DMS53 (cell line): ENCODE measurements at regions not wholly inside any gene's neighbourhood (a gene's known extent, or its start where the extent isn't known, plus 50 kb on each side); places are given as distances from the start of the nearest gene placed in this dataset.
"Not testable (repeated sequence)": the region's sequence is repeated elsewhere in the genome, so short reads cannot be mapped to it uniquely, and the experiment has no call there.

Experiments
- DNase-seq: peaks from one replicate; lab custom pipeline; 2025; lab: John Stamatoyannopoulos, UW

DNA sequence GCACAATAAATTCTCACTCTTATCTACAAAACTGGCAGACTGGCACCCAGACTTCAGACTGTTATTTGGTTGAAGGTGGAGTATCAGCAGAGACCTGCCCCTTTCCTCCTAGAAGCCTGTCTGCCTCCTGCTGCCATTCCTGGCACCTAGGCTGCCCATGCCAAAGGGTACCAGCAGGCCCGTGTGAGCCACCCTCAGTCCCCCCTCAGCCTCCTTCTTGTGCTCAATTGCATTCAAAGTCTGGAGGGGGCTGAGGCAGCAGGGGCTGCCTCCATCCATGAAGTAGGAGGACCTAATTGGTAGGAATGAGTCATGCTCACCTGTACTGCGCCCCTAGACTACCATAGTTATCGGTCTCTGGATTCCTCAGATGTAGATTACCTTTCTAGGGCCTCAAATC is 440.9 kb upstream of the GRM3 start:
- no peak for DNase-seq

DNA sequence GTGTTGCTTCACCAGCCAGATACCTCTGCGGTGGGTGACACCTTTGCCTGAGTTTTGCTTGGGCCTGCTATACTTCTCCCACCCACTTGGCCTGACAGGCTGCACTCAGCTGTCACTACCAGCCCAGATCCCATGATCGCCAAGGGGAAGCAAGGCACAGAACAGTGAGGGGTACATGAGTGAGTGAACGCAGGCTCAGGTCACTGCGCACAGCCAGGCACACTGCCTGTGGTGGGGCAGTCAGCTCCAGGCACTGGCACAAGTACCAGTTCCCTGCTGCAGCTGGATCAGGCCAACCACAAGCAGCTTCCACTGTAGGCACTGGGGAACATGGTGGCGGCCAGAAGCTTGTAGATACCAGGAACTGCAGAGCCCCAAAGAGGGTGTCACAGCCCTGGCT is 441.9 kb upstream of the GRM3 start:
- DNase-seq: no peak

DNA sequence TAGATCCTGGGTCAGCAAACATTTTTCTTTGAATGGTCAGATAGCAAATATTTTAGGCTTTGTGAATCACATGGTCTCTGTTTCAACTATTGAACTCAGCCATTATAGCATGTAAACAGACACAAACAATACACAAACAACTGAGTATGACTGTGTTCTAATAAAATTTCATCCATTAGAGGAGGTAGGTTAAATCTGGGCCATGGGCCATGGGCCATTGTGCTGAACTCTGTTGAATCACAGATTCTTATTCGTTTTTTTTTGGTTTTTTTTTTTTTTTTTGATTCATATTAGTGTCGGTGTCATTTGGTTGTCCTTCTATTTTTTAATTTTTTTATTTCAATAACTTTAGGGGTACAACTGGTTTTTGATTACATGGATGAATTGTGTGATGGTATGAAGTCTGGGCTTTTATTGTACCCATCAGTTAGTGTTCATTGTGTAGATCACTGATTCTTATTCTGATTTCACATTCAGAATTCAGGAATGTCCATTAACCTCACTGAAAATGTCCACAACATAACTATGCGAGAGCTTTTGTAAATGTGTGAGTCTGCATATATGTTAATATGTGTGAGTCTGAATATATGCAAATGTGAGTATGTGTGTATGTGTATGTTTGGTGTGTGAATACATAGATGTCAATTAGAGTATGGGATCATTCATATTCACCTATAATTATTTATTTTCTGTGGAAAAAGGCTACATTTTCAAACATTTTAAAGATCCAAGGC is 443.7 kb upstream of the GRM3 start:
- DNase-seq: no peak

DNA sequence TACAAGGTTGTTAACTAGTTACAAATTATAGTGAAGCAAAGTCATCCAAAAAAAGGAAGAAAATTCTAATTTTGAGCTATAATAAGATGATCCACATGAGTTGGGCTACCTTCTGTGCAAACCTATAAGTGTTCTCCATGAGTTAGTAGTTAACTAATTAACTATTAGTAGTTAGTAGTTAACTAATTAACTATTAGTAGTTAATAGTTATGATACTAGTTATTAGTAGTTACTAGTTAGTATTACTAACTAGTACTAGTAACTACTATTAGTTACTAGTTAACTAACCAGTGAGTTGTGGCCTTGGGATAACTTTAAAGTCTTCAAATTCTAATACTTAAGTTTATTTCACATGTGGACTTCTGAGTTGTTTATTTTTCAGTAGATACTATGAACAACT is 453.4 kb upstream of the GRM3 start:
- DNase-seq: no peak

DNA sequence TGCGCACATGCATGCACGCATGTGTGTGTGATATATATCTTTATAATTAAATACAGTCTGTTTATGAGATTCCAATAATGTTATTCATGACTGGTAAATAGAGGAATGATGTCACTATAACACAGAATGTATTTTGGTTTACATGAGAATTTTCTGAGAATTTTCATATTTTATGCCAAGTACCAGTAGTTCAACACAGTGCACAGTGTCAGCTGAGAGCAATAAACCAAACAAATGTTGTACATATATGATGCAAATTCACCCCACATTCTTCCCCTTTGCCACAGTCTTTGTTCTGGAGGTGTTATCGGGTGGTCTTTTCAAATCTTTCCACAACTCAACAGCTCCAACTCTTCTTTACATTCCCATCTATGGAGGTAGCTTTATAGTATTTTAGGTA is 462.2 kb upstream of the GRM3 start:
- no peak for DNase-seq

DNA sequence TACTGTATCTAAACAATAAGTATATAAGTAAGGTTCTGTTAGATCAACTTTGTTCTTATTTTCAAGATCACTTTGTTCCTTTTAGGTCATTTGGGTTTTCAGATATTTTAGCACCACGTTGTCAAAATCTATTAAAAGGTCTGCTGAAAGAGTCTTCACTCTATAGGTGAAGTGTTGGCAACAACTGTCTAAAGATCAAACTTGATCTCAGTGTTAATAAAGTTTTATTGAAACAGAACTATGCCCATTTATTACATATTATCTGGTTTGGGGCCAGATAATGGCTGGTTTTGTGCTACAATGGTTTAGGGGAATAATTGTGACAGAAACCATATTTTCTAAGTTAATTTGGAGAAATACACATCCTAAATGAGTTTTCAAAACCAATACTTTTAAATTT is 478.9 kb upstream of the GRM3 start:
- no peak for DNase-seq

DNA sequence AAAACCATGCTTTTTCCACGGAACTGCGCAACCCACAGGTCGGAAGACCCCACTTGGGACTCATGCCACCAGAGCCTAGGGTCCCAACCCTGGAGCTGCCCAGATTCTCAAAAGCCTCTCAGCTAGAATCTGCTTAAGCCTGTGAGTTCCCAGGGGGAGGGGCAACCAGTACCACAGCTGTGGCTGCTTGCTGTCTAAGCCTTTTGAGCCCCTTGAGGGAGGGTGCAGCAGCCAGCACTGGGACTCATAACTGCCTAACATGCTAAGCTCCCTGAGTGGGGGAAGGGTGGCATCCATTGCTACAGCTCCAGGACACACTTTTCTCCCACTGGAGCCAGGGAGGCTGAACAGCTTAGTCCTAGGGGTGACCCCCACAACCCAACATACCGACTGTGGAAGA is 485.6 kb upstream of the GRM3 start:
- no peak for DNase-seq

DNA sequence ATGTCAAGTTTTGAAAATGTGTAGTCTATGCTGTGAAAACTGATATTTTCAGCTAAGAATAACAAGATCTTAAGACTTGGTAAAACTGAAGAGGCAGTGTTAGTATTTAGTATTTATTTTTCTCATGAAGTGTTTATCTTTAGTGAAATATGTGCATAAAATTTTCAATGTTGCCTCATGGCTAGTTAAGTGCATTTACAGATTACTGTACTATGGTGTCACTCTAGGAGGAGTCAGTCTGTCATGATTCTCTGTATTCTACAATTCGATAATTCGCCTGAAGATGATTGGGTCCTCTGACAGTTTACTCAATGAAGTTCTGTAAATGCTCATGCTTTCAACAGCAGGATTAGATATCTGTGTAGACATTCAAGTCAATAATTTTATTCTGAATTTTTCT is 488.1 kb upstream of the GRM3 start:
- DNase-seq: peak; percentile 20

DNA sequence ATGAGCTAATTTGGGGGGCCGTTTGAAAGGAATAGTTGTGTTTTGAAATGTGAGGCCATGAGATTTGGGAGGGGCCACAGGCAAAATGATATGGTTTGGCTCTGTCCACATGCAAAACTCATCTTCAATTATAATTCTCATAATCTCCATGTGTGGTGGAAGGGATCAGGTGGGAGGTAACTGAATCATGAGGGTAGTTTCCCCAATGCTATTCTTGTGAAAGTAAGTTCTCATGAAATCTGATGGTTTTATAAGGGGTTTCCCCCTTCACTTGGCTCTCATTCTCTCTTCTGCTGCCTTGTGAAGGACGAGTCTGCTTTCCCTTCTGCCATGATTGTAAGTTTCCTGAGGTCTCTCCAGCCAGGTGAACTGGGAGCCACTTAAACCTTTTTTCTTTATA is 490.8 kb upstream of the GRM3 start:
- DNase-seq: no peak

DNA sequence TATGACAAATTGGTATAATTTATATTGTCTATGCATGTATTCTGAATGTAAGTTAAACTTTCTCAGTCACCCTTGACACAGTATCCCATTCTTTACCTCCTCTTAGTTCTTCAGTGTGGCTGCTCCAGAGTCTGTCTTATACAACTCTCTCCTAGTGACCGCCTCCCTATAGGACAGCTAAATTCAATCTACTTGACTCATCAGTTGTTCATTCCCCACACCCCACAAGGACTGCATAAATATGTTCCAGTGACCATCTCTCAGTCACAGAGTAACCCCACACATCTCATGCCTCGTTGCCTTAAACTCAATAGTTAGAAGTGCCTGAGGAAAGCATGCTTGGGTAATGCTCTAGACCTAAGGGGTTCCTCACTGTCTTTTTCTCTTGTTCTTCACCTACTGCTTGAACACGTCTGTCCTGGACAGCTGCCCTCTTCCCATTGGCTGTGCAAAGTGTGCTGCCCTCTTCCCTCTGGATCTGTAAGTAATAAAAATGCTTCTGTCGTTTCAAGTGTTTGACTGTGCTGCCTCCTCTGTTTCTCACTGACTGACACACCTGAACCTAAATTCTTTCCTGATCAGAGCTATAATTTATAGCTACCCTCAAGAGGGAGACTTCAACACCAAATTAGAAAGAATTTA is 494.6 kb upstream of the GRM3 start:
- DNase-seq: peak; percentile 11

DNA sequence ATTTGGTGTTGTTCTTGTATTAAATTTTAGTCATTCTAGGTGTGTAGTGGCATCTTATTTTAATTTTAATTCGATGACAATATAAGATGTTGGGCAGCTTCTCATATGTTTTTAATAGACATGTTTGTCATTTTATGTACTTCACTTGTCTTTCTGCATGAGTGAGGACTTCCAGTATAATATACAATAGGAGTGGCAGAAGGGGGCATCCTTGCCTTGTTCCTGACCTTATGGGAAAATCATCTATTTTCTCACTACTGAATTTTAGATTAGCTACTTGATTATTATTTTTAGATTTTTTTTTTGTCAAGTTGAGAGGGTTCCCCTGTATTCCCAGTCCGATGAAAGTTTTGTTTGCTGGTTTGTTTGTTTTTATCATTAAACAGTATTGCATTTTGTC is 495.2 kb upstream of the GRM3 start:
- DNase-seq: peak; percentile 6

DNA sequence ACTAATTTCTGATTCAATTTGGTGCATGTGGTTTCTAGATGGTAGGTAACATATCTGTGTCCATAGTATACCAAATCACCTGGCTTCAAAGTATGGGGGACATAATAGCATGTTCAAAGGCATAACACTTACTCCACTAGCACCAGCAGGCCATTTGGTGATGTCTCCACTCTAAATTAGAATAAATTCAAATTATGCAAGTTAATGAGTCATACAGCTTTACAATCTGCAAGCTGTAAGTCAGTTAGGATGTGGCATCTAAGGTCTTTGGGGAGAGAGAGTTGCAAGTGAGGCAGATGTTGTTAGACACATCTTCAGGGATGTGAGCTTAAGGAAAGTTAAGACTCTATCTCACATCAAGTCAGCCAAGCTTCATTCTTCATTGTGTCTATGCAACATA is 506.4 kb upstream of the GRM3 start:
- DNase-seq: no peak

DNA sequence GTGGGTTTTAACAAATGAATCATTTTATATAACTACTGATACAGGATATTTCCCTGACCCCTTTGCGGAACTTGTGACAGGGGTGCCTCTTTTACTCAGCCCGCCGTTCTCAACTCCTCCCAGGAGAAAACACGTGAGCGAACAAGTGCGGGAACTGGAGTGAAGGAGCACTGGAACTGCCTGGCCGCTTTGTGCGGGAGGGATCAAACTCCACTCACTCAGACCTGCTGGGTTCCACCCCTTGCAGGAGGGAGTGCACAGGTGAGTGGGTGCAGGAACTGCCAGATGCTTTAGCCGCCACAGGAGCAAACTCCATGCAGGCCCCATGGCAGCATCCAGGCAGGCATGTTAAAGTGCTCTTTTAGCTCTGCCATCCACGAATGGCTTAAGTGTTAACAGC is 513.4 kb upstream of the GRM3 start:
- no peak for DNase-seq

DNA sequence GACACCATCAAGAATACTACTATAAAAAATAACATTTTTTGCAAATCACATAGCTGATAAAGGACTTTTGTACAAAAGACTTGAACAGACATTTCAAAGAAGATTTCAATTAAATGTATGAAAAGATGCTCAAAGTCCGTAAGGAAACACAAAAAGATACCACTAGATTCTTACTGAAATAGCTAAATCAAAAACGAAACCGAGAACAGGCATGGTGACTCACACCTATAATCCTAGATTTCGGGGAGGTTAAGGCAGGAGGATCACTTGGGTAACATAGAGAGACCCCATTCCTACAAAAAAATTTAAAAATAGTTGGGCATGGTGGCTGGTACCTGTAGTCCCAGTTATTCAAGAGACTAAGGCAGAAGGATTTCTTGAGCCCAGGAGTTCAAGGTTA is 520.2 kb upstream of the GRM3 start:
- no peak for DNase-seq

DNA sequence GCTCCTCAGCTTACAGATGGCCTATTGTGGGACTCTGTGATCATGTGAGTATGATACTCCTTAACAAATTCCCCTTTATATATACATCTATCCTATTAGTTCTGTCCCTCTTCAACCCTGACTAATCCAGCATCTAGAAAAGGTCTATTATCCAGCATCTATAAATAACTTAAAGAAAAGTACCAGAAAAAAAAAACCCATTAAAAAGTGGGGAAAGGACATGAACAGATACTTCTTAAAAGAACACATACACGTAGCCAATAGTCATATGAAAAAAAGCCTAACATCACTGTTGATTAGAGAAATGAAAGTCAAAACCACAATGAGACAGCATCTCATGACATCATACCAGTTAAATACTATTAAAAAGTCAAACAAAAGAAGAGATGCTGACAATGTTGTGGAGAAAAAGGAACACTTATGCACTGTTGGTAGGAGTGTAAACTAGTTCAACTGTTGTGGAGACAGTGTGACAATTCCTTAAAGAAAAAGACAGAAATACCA is 549.5 kb upstream of the GRM3 start:
- no peak for DNase-seq

DNA sequence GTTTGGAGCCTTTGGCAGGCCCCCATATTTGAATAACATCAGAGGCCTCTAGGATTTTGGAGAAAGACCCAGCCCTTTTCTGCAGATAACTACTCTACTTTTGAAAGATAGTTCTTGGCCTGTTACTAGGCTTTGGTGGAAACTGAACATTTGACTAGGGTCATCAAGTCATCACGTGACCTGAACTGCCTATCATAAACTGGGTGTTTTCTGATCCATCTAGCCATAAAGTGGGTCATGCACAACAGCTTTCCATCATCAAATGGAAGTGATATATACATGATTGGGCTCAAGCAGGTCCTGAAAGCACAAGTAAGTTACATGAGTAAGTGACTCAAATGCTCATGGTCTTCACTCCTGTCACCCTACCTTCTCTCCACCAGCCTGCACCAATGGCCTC is 552.3 kb upstream of the GRM3 start:
- DNase-seq: no peak

DNA sequence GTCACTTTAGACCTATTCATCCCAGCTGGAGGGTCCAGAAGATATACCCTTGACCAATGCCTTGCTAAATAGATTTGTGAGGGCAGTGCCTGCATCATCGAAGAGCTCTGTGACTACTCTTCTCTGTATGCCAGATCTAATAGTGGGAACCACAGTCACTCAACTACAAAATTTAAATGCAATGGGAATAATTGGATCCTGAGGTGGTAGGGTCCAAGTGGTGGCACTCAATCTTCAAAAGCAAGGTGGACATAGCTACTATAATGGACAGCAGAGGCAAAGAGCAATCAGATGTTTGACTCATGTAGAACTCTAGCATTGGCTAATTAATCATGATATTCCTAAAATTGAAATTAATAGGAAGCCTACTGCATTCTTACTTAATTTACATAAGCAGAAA is 554.3 kb upstream of the GRM3 start:
- DNase-seq: no peak

DNA sequence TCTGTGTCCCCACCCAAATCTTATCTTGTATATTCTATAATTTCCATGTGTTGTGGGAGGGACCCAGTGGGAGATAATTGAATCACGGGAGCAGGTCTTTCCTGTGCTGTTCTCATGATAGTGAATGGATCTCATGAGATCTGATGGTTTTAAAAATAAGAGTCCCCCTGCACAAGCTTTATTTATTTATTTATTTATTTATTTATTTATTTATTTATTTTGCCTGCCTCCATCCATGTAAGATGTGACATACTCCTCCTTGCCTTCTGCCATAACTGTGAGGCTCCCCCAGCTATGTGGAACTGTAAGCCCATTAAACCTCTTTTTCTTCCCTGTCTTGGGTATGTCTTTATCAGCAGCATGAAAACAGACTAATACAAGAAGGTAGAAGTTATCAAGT is 579.1 kb upstream of the GRM3 start:
- DNase-seq: not testable (repeated sequence)

DNA sequence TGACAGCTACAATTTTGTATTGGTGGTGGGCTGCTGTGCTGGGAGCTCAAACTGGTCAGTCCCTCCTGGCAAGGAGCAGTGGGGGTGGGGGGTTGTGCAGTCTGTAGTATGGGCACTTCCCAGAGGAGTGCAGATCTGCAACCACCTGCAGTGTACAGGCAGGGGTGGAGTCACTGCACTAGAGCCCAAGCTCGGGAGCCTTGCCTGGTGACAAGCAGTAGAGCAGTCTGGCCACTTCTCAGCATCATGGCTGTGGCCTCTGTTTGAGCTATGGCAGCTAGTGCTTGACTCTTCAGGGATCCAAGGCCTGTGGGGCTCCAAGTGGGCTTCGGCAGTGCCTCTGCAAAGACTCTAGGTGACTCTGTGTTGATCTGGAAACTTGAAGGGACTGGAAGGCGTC is 585.1 kb upstream of the GRM3 start:
- peak; percentile 63 for DNase-seq

DNA sequence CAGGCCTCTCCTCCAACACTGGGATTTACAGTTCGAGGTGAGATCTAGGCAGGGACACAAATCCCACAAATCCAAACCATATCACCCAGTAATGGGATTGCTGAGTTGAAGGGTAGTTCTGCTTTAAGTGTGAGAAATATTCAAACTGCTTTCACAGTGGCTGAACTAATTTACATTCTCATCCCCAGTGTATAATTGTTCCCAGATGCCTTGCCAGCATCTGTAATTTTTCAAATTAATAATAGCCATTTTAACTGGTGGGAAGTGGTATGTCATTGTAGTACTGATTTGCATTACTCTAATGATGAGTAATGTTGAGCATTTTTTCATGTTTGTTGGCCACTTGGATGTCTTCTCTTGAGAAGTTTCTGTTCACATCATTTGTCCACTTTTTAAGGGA is 592.8 kb upstream of the GRM3 start:
- no peak for DNase-seq

DNA sequence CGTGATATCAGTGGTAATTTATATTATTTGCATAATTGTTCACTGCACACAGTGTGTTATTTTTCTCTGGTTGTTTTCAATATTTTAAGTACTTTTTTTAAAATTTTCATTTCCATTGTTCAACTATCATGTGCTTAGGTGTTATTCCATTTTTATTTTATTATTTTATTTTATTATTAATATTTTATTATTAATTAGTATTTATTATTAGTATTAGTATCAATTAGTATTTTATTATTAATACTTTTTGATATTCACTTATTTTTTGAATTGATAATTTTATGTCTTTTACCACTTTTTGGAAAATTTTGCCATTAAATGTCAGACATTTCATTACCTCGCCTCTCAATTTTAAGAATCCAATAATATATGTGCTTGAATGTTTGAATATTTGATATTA is 593.8 kb upstream of the GRM3 start:
- DNase-seq: no peak

DNA sequence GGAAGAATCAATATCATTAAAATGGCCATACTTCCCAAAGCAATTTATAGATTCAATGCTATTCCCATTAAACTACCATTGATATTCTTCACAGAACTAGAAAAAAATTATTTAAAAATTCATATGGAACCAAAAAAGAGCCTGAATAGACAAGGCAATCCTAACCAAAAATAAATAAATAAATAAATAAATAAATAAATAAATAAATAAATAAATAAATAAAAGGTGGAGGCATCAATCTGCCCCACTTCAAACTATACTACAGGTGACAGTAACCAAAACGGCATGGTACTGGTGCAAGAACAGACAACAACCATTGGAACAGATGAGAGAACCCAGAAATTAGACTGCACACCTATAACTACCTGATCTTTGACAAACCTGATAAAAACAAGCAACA is 598.5 kb upstream of the GRM3 start:
- not testable (repeated sequence) for DNase-seq

DNA sequence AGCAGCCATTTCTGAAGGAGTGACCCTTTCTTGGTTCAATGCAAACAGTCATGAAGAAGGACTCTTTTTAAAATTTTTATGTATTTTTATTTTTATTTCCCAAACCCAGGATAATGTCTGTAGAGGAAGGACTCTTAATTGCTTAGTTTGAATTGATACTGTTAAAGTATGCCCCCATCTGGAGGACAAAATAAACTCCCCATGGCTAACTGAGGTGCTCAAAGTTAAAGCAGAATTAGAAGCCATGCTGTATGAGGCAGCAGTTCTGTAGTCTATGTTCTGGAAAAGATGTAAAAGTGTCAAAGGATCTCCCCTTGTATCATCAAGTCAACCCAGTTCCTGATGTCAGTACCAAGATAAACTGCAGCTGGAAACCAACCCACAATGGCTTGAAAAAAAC is 617.9 kb upstream of the GRM3 start:
- DNase-seq: peak; percentile 9

DNA sequence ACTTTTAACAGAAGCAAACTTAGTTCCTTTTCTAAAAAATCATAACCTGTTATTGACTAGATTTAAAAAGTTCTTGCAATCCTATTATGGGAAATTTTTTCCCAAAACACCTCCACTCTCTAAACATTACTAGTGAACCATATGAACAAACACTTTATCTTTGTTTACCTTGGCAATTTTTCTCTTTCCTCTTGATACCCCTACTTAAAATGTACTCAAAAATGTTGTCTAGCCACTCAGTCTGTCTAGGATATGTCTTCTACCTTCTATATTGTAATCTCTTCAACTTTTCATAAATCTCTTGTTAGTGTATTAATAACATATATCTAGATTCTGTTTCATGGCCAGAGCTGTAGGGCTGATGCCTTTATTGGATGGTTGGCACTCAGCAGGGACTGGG is 630.0 kb upstream of the GRM3 start:
- peak; percentile 86 for DNase-seq
